HepG2 (cell line): ENCODE measurements at regions not wholly inside any gene's neighbourhood (a gene's known extent, or its start where the extent isn't known, plus 50 kb on each side); places are given as distances from the start of the nearest gene placed in this dataset.

Source experiments
- CBX1 ChIP-seq: IDR thresholded peaks from one replicate; pipeline ENCODE4 v1.6.1; 2016; ENCODE audit warnings: antibody characterized with exemption, low read depth
- IKZF5 ChIP-seq: IDR thresholded peaks from 2 replicates; pipeline ENCODE4 v1.6.1; 2018; ENCODE audit warnings: missing genetic modification reagents, mild to moderate bottlenecking, missing compliant biosample characterization
- KDM2A ChIP-seq: sonication (generic); formaldehyde crosslinking; IDR thresholded peaks from 2 replicates; pipeline ENCODE4 v1.4.0; 2020; ENCODE audit warnings: low read depth, missing genetic modification reagents, borderline replicate concordance
- PBX3 ChIP-seq: sonication (generic); formaldehyde crosslinking; IDR thresholded peaks from 2 replicates; pipeline ENCODE4 v1.8.1; 2023; ENCODE audit warnings: missing genetic modification reagents, inconsistent platforms, borderline replicate concordance
- PLSCR1 ChIP-seq: sonication (generic); formaldehyde crosslinking; IDR thresholded peaks from 2 replicates; pipeline ENCODE4 v1.5.0; 2020; ENCODE audit warnings: missing genetic modification reagents, mild to moderate bottlenecking, borderline replicate concordance
- RARA ChIP-seq: IDR thresholded peaks from 2 replicates; pipeline ENCODE4 v1.6.1; 2016; ENCODE audit warnings: missing genetic modification reagents, missing compliant biosample characterization
- SALL1 ChIP-seq: sonication (generic); formaldehyde crosslinking; IDR thresholded peaks from 2 replicates; pipeline ENCODE4 v1.8.0; 2022; ENCODE audit warnings: mild to moderate bottlenecking, missing genetic modification reagents
- THRA ChIP-seq: sonication (generic); formaldehyde crosslinking; IDR thresholded peaks from 2 replicates; pipeline ENCODE4 v1.4.0; 2020; ENCODE audit warnings: missing genetic modification reagents, borderline replicate concordance
- TRAFD1 ChIP-seq: sonication (generic); formaldehyde crosslinking; IDR thresholded peaks from 2 replicates; pipeline ENCODE4 v1.5.1; 2020; ENCODE audit warnings: missing genetic modification reagents, mild to moderate bottlenecking, borderline replicate concordance
- ZNF574 ChIP-seq: sonication (generic); formaldehyde crosslinking; IDR thresholded peaks from 2 replicates; pipeline ENCODE4 v1.4.0; 2020; ENCODE audit warnings: missing genetic modification reagents
- ZNF740 ChIP-seq: sonication (generic); formaldehyde crosslinking; IDR thresholded peaks from 2 replicates; pipeline ENCODE4 v1.4.0; 2020; ENCODE audit warnings: missing genetic modification reagents
- ZNF770 ChIP-seq: sonication (generic); formaldehyde crosslinking; IDR thresholded peaks from 2 replicates; pipeline ENCODE4 v1.5.0; 2020; ENCODE audit warnings: mild to moderate bottlenecking, missing genetic modification reagents

- TF ChIP-seq ZNF770 (peak; percentile 25; the same call in 1 of the 2 replicates), ZNF574 (CRISPR knock-in tag) (peak; percentile 12; the same call in 1 of the 2 replicates), KDM2A (CRISPR knock-in tag) (peak; percentile 38; the same call in 1 of the 2 replicates), THRA (CRISPR knock-in tag) (peak; percentile 87; the same call in 1 of the 2 replicates), IKZF5 (CRISPR knock-in tag) (no peak), TRAFD1 (CRISPR knock-in tag) (no peak), ZNF740 (CRISPR knock-in tag) (no peak), SALL1 (CRISPR knock-in tag) (peak; percentile 45; the same call in 1 of the 2 replicates), PBX3 (CRISPR knock-in tag) (no peak), CBX1 (peak; percentile 26), RARA (CRISPR knock-in tag) (peak; percentile 19; the same call in 1 of the 2 replicates), PLSCR1 (CRISPR knock-in tag) (no peak)
These were observed 1101.2 kb upstream of the TMEM132C start (continued) for GRCh38 chr12:127165567-127166392.
